Hepatocyte (in vitro differentiated cells): ENCODE measurements at regions not wholly inside any gene's neighbourhood (a gene's known extent, or its start where the extent isn't known, plus 50 kb on each side); places are given as distances from the start of the nearest gene placed in this dataset.

ENCODE experiments used
- CTCF ChIP-seq: fragments of 200-600 bp; sonication (generic); IDR thresholded peaks from 2 replicates; pipeline ENCODE4 v1.5.1; 2016; ENCODE audit warnings: antibody characterized with exemption, mild to moderate bottlenecking; ENCODE audit not compliant: poor library complexity
- EZH2 ChIP-seq: fragments of 200-600 bp; sonication (generic); IDR thresholded peaks from 2 replicates; pipeline ENCODE4 v1.6.1; 2016; ENCODE audit warnings: antibody characterized with exemption, mild to moderate bottlenecking, borderline replicate concordance

- TF ChIP-seq EZH2 (no peak), CTCF (no peak)
Observed at GRCh38 chr1:216892581-216893160, 169.4 kb upstream of the ESRRG start.
